ENCODE measurements at regions not wholly inside any gene's neighbourhood (a gene's known extent, or its start where the extent isn't known, plus 50 kb on each side); places are given as distances from the start of the nearest gene placed in this dataset.

- no peak overlapping the region for H3K4me2 ChIP-seq
- H4K20me1 ChIP-seq (ENCODE audit: insufficient read depth): no peaks in the 10 kb centered on the region
- no peak overlapping the region for H3K9ac ChIP-seq
- no peaks in the 10 kb centered on the region for H3K27me3 ChIP-seq (ENCODE audit: insufficient read depth, low read depth)
- TF ChIP-seq CTCF (conservative IDR thresholded peaks at IDR 0.05; ENCODE audit: low read depth, low read length): no peak
- H3K4me3 ChIP-seq (IDR thresholded peaks at IDR 0.05; ENCODE audit: insufficient read depth, low read depth, low read length): no peak overlapping the region
- H2AFZ ChIP-seq (ENCODE audit: low read depth): no peak overlapping the region
- no peaks in the 10 kb centered on the region for H3K79me2 ChIP-seq (ENCODE audit: insufficient read depth, low read depth)
- H3K36me3 ChIP-seq (ENCODE audit: insufficient read depth): no peaks in the 10 kb centered on the region
- no peak overlapping the region for H3K27ac ChIP-seq
- peaks cover under 1% of the 10 kb centered on the region for H3K4me1 ChIP-seq (ENCODE audit: low read depth, poor library complexity, severe bottlenecking)
Observed at GRCh38 chr6:168145747-168146596, 67.0 kb upstream of the FRMD1 start.

GRCh38 chr6:168139121-168139520, 60.1 kb upstream of the FRMD1 start:
- Histone ChIP-seq H3K36me3 (ENCODE audit: insufficient read depth) (no peaks in the 10 kb centered on the region), H3K4me2 (no peak overlapping the region)

GRCh38 chr6:168138436-168138835, 59.4 kb upstream of the FRMD1 start:
- Histone ChIP-seq H4K20me1 (ENCODE audit: insufficient read depth) (no peaks in the 10 kb centered on the region), H3K27ac (no peak overlapping the region), H3K4me3 (IDR thresholded peaks at IDR 0.05; ENCODE audit: insufficient read depth, low read depth, low read length) (no peak overlapping the region), H3K27me3 (ENCODE audit: insufficient read depth, low read depth) (no peaks in the 10 kb centered on the region), H3K36me3 (ENCODE audit: insufficient read depth) (no peaks in the 10 kb centered on the region), H3K9ac (no peak overlapping the region), H2AFZ (ENCODE audit: low read depth) (no peak overlapping the region), H3K79me2 (ENCODE audit: insufficient read depth, low read depth) (no peaks in the 10 kb centered on the region), H3K4me1 (ENCODE audit: low read depth, poor library complexity, severe bottlenecking) (no peaks in the 10 kb centered on the region), H3K4me2 (no peak overlapping the region)
- TF ChIP-seq CTCF (conservative IDR thresholded peaks at IDR 0.05; ENCODE audit: low read depth, low read length): no peak

More at GRCh38 chr6:168139121-168139520, 60.1 kb upstream of the FRMD1 start:
- no peak overlapping the region for H3K27ac ChIP-seq
- no peaks in the 10 kb centered on the region for H3K79me2 ChIP-seq (ENCODE audit: insufficient read depth, low read depth)
- H2AFZ ChIP-seq (ENCODE audit: low read depth): no peak overlapping the region
- no peak for TF ChIP-seq CTCF (conservative IDR thresholded peaks at IDR 0.05; ENCODE audit: low read depth, low read length)
- H3K4me3 ChIP-seq (IDR thresholded peaks at IDR 0.05; ENCODE audit: insufficient read depth, low read depth, low read length): no peak overlapping the region
- no peaks in the 10 kb centered on the region for H3K27me3 ChIP-seq (ENCODE audit: insufficient read depth, low read depth)
- no peaks in the 10 kb centered on the region for H3K4me1 ChIP-seq (ENCODE audit: low read depth, poor library complexity, severe bottlenecking)
- H3K9ac ChIP-seq: no peak overlapping the region
- H4K20me1 ChIP-seq (ENCODE audit: insufficient read depth): no peaks in the 10 kb centered on the region

GRCh38 chr6:168137024-168137423, 58.0 kb upstream of the FRMD1 start:
- no peaks in the 10 kb centered on the region for H3K27me3 ChIP-seq (ENCODE audit: insufficient read depth, low read depth)
- no peak for TF ChIP-seq CTCF (conservative IDR thresholded peaks at IDR 0.05; ENCODE audit: low read depth, low read length)
- no peak overlapping the region for H2AFZ ChIP-seq (ENCODE audit: low read depth)
- no peak overlapping the region for H3K27ac ChIP-seq
- H3K4me1 ChIP-seq (ENCODE audit: low read depth, poor library complexity, severe bottlenecking): no peaks in the 10 kb centered on the region
- H4K20me1 ChIP-seq (ENCODE audit: insufficient read depth): no peaks in the 10 kb centered on the region
- no peak overlapping the region for H3K4me2 ChIP-seq
- H3K79me2 ChIP-seq (ENCODE audit: insufficient read depth, low read depth): no peaks in the 10 kb centered on the region
- no peaks in the 10 kb centered on the region for H3K36me3 ChIP-seq (ENCODE audit: insufficient read depth)
- no peak overlapping the region for H3K9ac ChIP-seq
- H3K4me3 ChIP-seq (IDR thresholded peaks at IDR 0.05; ENCODE audit: insufficient read depth, low read depth, low read length): no peak overlapping the region
